GM12892 (cell line): ENCODE measurements at regions not wholly inside any gene's neighbourhood (a gene's known extent, or its start where the extent isn't known, plus 50 kb on each side); places are given as distances from the start of the nearest gene placed in this dataset.

Source experiments
- POLR2A ChIP-seq: IDR thresholded peaks from 2 replicates; pipeline ENCODE4 v1.6.1; 2011; ENCODE audit warnings: low read depth, low read length, control low read depth
- POLR2AphosphoS5 ChIP-seq: IDR thresholded peaks from 2 replicates; pipeline ENCODE4 v1.6.1; 2011; ENCODE audit warnings: low read depth, low read length, control low read depth
- TAF1 ChIP-seq: IDR thresholded peaks from 2 replicates; pipeline ENCODE4 v1.6.1; 2011; ENCODE audit warnings: low read depth, mild to moderate bottlenecking, control low read depth, low read length, borderline replicate concordance

- TF ChIP-seq POLR2A (no peak), POLR2AphosphoS5 (no peak), TAF1 (no peak)
Measured at GRCh38 chr6:23417133-23417532, 708.9 kb upstream of the NRSN1 start.
